ENCODE measurements at regions not wholly inside any gene's neighbourhood (a gene's known extent, or its start where the extent isn't known, plus 50 kb on each side); places are given as distances from the start of the nearest gene placed in this dataset.

DNA sequence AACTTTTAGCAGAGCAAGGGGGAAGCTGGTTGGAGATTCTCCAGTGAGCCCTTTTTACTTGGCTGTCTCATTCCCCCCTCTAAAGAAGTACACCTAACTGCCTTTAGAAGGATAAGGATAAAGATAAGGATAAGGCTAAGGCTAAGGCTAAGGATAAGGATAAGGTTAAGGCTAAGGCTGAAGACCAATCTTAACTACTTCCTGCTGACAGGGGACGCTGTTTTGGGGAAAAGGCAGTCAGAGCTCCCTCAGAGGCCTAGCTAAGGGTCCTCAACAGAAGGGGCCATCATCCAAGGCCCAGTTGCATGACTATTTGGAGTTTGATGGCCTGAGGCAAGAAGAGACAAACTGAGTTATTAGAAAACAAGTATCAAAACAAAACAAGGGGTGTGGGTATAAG lies 94.3 kb upstream of the ARPP21 start:
- intact Hi-C loops (cut with micrococcal nuclease) = no loop called here
- no peak overlapping the region for H3K27ac Mint-ChIP-seq
- H3K9me3 Mint-ChIP-seq = no peaks in the 10 kb centered on the region
- no peak for DNase-seq
- TF ChIP-seq, protein P1, sequence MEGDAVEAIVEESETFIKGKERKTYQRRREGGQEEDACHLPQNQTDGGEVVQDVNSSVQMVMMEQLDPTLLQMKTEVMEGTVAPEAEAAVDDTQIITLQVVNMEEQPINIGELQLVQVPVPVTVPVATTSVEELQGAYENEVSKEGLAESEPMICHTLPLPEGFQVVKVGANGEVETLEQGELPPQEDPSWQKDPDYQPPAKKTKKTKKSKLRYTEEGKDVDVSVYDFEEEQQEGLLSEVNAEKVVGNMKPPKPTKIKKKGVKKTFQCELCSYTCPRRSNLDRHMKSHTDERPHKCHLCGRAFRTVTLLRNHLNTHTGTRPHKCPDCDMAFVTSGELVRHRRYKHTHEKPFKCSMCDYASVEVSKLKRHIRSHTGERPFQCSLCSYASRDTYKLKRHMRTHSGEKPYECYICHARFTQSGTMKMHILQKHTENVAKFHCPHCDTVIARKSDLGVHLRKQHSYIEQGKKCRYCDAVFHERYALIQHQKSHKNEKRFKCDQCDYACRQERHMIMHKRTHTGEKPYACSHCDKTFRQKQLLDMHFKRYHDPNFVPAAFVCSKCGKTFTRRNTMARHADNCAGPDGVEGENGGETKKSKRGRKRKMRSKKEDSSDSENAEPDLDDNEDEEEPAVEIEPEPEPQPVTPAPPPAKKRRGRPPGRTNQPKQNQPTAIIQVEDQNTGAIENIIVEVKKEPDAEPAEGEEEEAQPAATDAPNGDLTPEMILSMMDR (IDR thresholded peaks at IDR 0.05) = no peak
- no peak overlapping the region for H3K4me3 Mint-ChIP-seq
- H3K4me1 Mint-ChIP-seq = no peaks in the 10 kb centered on the region
- no peaks in the 10 kb centered on the region for H3K36me3 Mint-ChIP-seq (ENCODE audit: low read depth)
- ChIA-PET CTCF (no interaction called here), POLR2A (no interaction called here)
- no peak for ATAC-seq (ENCODE audit: low read depth)
- no peaks in the 10 kb centered on the region for H3K27me3 Mint-ChIP-seq

DNA sequence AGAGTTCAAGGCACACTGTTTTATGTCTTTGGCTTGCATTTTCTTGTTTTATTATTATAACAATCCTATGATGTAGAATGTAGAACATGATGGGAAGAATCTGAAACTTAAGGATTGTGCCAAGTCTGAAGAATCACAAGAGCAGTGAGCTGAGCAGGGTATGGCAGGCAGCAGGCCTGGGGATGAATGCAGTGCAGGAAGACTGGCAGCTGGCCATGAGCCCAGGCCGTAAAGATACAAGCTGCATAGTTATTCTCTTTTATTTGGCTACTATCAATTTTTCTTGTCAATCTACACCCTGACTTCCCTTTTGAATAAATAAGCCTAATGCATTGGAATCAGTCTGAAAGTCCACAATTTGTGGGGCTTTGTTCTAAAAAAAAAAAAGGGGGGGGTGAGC lies 89.6 kb upstream of the ARPP21 start:
- CTCF ChIA-PET = no interaction called here
- no peaks in the 10 kb centered on the region for H3K9me3 Mint-ChIP-seq
- POLR2A ChIA-PET = no interaction called here

DNA sequence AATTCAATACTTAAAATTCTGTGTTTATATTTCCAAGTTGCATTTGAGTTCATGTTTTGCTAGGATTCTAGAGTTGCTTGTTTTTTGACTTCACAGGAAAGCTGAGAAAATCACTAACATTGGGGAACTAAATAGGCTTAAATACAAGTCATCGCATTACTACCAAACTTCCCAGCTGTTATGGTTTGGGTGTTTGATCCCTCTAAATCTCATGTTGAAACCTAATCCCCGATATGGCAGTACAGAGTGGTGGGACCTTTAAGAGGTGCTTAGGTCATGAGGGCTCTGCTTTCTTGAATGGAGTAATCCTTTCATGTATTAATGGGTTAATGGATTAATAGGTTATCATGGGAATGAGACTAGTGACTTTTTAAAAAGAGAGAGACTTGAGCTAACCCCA lies 77.2 kb upstream of the ARPP21 start:
- intact Hi-C loops (cut with micrococcal nuclease) = no loop called here
- DNase-seq (no peak), ATAC-seq (ENCODE audit: low read depth) (no peak)
- POLR2A ChIA-PET = no interaction called here
- H3K9me3 Mint-ChIP-seq = peaks cover 14% of the 10 kb centered on the region
- H3K4me1 Mint-ChIP-seq = no peaks in the 10 kb centered on the region
- TF ChIP-seq, protein P1 (IDR thresholded peaks at IDR 0.05) = no peak
- no peaks in the 10 kb centered on the region for H3K27me3 Mint-ChIP-seq
- H3K27ac Mint-ChIP-seq = no peak overlapping the region
- H3K4me3 Mint-ChIP-seq = no peak overlapping the region
- CTCF ChIA-PET = no interaction called here
- H3K36me3 Mint-ChIP-seq (ENCODE audit: low read depth) = no peaks in the 10 kb centered on the region

More for the DNA sequence above, 89.6 kb upstream of the ARPP21 start:
- Mint-ChIP-seq H3K27ac (no peak overlapping the region), H3K27me3 (no peaks in the 10 kb centered on the region), H3K4me1 (no peaks in the 10 kb centered on the region), H3K4me3 (no peak overlapping the region), H3K36me3 (ENCODE audit: low read depth) (no peaks in the 10 kb centered on the region)
- TF ChIP-seq, protein P1 (IDR thresholded peaks at IDR 0.05) = no peak
- ATAC-seq (ENCODE audit: low read depth) = no peak
- intact Hi-C loops (cut with micrococcal nuclease) = no loop called here
- no peak for DNase-seq

DNA sequence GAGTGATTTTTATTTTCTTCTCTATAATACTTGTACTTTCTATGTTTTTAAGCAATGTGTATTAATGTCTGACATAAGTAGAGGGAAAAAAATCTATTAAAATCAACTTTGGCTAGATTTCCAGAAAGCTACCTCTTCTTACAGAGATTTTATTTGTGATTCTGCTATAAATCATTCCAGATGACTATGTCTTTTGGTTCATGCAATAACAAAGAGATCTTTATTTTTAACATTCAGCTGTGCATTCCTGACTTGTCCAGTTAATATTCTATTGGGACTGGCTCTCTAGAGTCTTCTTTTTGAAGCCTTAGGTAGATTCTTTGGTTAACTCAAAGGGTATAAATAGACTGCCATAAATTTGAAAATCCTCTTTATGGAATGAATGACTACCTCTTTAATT lies 74.3 kb upstream of the ARPP21 start:
- H3K27ac Mint-ChIP-seq = no peak overlapping the region
- no peak for DNase-seq
- POLR2A ChIA-PET = no interaction called here
- no peaks in the 10 kb centered on the region for H3K9me3 Mint-ChIP-seq
- ATAC-seq (ENCODE audit: low read depth) = no peak
- TF ChIP-seq, protein P1 (IDR thresholded peaks at IDR 0.05) = no peak
- no peak overlapping the region for H3K4me3 Mint-ChIP-seq
- H3K36me3 Mint-ChIP-seq (ENCODE audit: low read depth) = no peaks in the 10 kb centered on the region
- no peaks in the 10 kb centered on the region for H3K4me1 Mint-ChIP-seq
- no peaks in the 10 kb centered on the region for H3K27me3 Mint-ChIP-seq
- intact Hi-C loops (cut with micrococcal nuclease) = no loop called here
- CTCF ChIA-PET = no interaction called here

All from activated B cell treated with CpG ODN at 0.5 μM for 24 hours (primary cell).